GM18907 (cell line): ENCODE measurements at regions not wholly inside any gene's neighbourhood (a gene's known extent, or its start where the extent isn't known, plus 50 kb on each side); places are given as distances from the start of the nearest gene placed in this dataset.

Experiments used
- ATAC-seq: cut with Tn5 transposase; IDR thresholded peaks from one replicate; pipeline ENCODE4 v1.9.1; 2021; ENCODE audit warnings: mild to moderate bottlenecking, moderate library complexity; ENCODE audit not compliant: unreplicated experiment

GRCh38 chr4:54493862-54494261 is 163.9 kb upstream of the KIT start:
- ATAC-seq = no peak

GRCh38 chr4:54495091-54495490 is 162.7 kb upstream of the KIT start:
- no peak for ATAC-seq

- ATAC-seq = no peak
Observed at GRCh38 chr4:54495641-54496040, 162.1 kb upstream of the KIT start.

- no peak for ATAC-seq
Observed at GRCh38 chr4:54496412-54496811, 161.3 kb upstream of the KIT start.

- no peak for ATAC-seq
Observed at GRCh38 chr4:54497947-54498346, 159.8 kb upstream of the KIT start.

GRCh38 chr4:54498661-54499111 is 159.1 kb upstream of the KIT start:
- ATAC-seq = no peak

- ATAC-seq = no peak
Observed at GRCh38 chr4:54499308-54500074, 158.3 kb upstream of the KIT start.

GRCh38 chr4:54505362-54505761 is 152.4 kb upstream of the KIT start:
- no peak for ATAC-seq

GRCh38 chr4:54505996-54506395 is 151.8 kb upstream of the KIT start:
- ATAC-seq = no peak

- ATAC-seq = no peak
Observed at GRCh38 chr4:54509057-54509456, 148.7 kb upstream of the KIT start.

- ATAC-seq = no peak
Observed at GRCh38 chr4:54513204-54513603, 144.6 kb upstream of the KIT start.

GRCh38 chr4:54513741-54514140 is 144.0 kb upstream of the KIT start:
- ATAC-seq = no peak

- ATAC-seq = no peak
Observed at GRCh38 chr4:54516556-54517215, 141.1 kb upstream of the KIT start.

GRCh38 chr4:54517781-54518444 is 139.8 kb upstream of the KIT start:
- no peak for ATAC-seq

- no peak for ATAC-seq
Observed at GRCh38 chr4:54525602-54526001, 132.2 kb upstream of the KIT start.

GRCh38 chr4:54526560-54526959 is 131.2 kb upstream of the KIT start:
- no peak for ATAC-seq

GRCh38 chr4:54527532-54527931 is 130.2 kb upstream of the KIT start:
- no peak for ATAC-seq

GRCh38 chr4:54539500-54540029 is 118.2 kb upstream of the KIT start:
- ATAC-seq = no peak

GRCh38 chr4:54540931-54541330 is 116.8 kb upstream of the KIT start:
- ATAC-seq = no peak

GRCh38 chr4:54541426-54542118 is 116.2 kb upstream of the KIT start:
- no peak for ATAC-seq

GRCh38 chr4:54542119-54542438 is 115.7 kb upstream of the KIT start:
- no peak for ATAC-seq
